PFSK-1 (cell line): ENCODE measurements at regions not wholly inside any gene's neighbourhood (a gene's known extent, or its start where the extent isn't known, plus 50 kb on each side); places are given as distances from the start of the nearest gene placed in this dataset.

Experiments
- FOXP2 ChIP-seq: optimal IDR thresholded peaks from 2 replicates; pipeline ENCODE3; 2011; ENCODE audit warnings: borderline replicate concordance, control low read depth, inconsistent platforms; ENCODE audit not compliant: insufficient read depth; ENCODE audit errors: extremely low read length, extremely low read depth
- POLR2AphosphoS5 ChIP-seq: IDR thresholded peaks from 2 replicates; pipeline ENCODE4 v1.6.1; 2012; ENCODE audit warnings: low read depth, mild to moderate bottlenecking, control low read depth, low read length, moderate library complexity
- REST ChIP-seq, 2 experiments: IDR thresholded peaks; 2 replicates each; pipeline versions ENCODE4 v1.6.1 to v1.8.0; 2011 to 2012; ENCODE audit warnings: low read depth in 2 of 2, low read length in 2 of 2, control low read depth in 1 of 2, inconsistent platforms in 1 of 2, mild to moderate bottlenecking in 1 of 2, moderate library complexity in 1 of 2; ENCODE audit not compliant: insufficient read depth in 1 of 2
- SIN3A ChIP-seq: IDR thresholded peaks from 2 replicates; pipeline ENCODE4 v1.6.1; 2012; ENCODE audit warnings: mild to moderate bottlenecking, low read length, moderate library complexity, borderline replicate concordance; ENCODE audit not compliant: insufficient read depth
- TAF1 ChIP-seq: IDR thresholded peaks from 2 replicates; pipeline ENCODE4 v1.6.1; 2012; ENCODE audit warnings: low read length, control low read depth, borderline replicate concordance; ENCODE audit not compliant: insufficient read depth

GRCh38 chr13:107843681-107844080, 371.7 kb downstream of the LIG4 start:
- no peak for TF ChIP-seq TAF1
- TF ChIP-seq POLR2AphosphoS5: no peak
- no peak for TF ChIP-seq REST (IDR thresholded peaks at IDR 0.05; ENCODE audit: insufficient read depth in 1 of 2, low read depth in 2 of 2, low read length in 2 of 2)
- no peak for TF ChIP-seq FOXP2
- no peak for TF ChIP-seq SIN3A

GRCh38 chr13:107843281-107843680, 372.1 kb downstream of the LIG4 start:
- TF ChIP-seq SIN3A (no peak), REST (IDR thresholded peaks at IDR 0.05; ENCODE audit: insufficient read depth in 1 of 2, low read depth in 2 of 2, low read length in 2 of 2) (no peak), POLR2AphosphoS5 (no peak), FOXP2 (no peak), TAF1 (no peak)

GRCh38 chr13:107842562-107843180, 372.7 kb downstream of the LIG4 start:
- no peak for TF ChIP-seq FOXP2

- TF ChIP-seq REST (IDR thresholded peaks at IDR 0.05; ENCODE audit: insufficient read depth in 1 of 2, low read depth in 2 of 2, low read length in 2 of 2) (no peak), FOXP2 (no peak), SIN3A (no peak), POLR2AphosphoS5 (no peak), TAF1 (no peak)
Measured at GRCh38 chr13:107838588-107839161, 376.7 kb downstream of the LIG4 start.

GRCh38 chr13:107836685-107837084, 378.7 kb downstream of the LIG4 start:
- no peak for TF ChIP-seq FOXP2
- TF ChIP-seq TAF1: no peak
- no peak for TF ChIP-seq REST (IDR thresholded peaks at IDR 0.05; ENCODE audit: insufficient read depth in 1 of 2, low read depth in 2 of 2, low read length in 2 of 2)
- TF ChIP-seq POLR2AphosphoS5: no peak
